Bronchial epithelial cell (primary cell): ENCODE measurements at regions not wholly inside any gene's neighbourhood (a gene's known extent, or its start where the extent isn't known, plus 50 kb on each side); places are given as distances from the start of the nearest gene placed in this dataset.
"Not testable (repeated sequence)": the region's sequence is repeated elsewhere in the genome, so short reads cannot be mapped to it uniquely, and the experiment has no call there.

Experiments used
- DNase-seq: peaks from one replicate; pipeline ENCODE4 v3.0.0-alpha.2; 2010; ENCODE audit warnings: low read depth
- FAIRE-seq: peaks from 2 replicates; lab custom pipeline; 2011; peaks lifted over from hg19 to GRCh38; lab: Jason Lieb, UNC
- H3K27me3 ChIP-seq: 2 replicates; pipeline ENCODE4 v1.5.1; 2011; ENCODE audit warnings: low read length; ENCODE audit not compliant: control insufficient read depth, insufficient read depth
- H3K36me3 ChIP-seq: 2 replicates; pipeline ENCODE4 v1.5.1; 2011; ENCODE audit warnings: low read length; ENCODE audit not compliant: control insufficient read depth, insufficient read depth
- H3K4me3 ChIP-seq: 2 replicates; pipeline ENCODE4 v1.5.1; 2011; ENCODE audit warnings: mild to moderate bottlenecking, low read depth, low read length, control low read depth
- CTCF ChIP-seq: IDR thresholded peaks from 2 replicates; pipeline ENCODE4 v1.5.1; 2011; ENCODE audit warnings: mild to moderate bottlenecking, moderate library complexity, low read length, control low read depth, inconsistent platforms; ENCODE audit not compliant: insufficient read depth, severe bottlenecking

DNA sequence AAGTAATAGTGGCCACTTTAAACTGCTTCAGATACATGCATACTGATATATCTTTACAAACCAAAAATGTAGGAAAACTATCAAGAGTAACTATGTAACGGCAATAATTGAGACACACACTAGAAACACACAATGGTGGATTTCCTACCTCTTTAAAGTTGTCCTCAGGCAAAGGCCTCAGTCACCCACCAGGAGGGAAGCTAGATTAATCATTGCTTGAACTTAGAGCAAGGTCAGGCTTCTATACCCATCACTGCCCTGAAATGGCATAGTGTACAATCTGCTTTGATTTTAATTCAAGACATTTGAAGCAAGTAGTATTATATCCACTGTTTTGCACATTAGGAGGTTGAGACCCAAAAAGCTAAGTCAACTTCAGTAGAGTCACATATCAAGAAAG, 110.9 kb downstream of the AREG start:
- FAIRE-seq (no peak), DNase-seq (no peak)
- TF ChIP-seq CTCF = no peak
- Histone ChIP-seq H3K27me3 (no peaks in the 10 kb centered on the region), H3K4me3 (no peak overlapping the region), H3K36me3 (no peaks in the 10 kb centered on the region)

- Histone ChIP-seq H3K4me3 (no peak overlapping the region), H3K27me3 (no peaks in the 10 kb centered on the region), H3K36me3 (no peaks in the 10 kb centered on the region)
- DNase-seq (no peak), FAIRE-seq (no peak)
- no peak for TF ChIP-seq CTCF
These were observed 114.9 kb downstream of the AREG start for GRCh38 chr4:74559853-74560252.

- no peak for TF ChIP-seq CTCF
- Histone ChIP-seq H3K36me3 (no peaks in the 10 kb centered on the region), H3K4me3 (no peak overlapping the region), H3K27me3 (no peaks in the 10 kb centered on the region)
- FAIRE-seq (no peak), DNase-seq (no peak)
These were observed 123.0 kb downstream of the AREG start for GRCh38 chr4:74567981-74568380.

- TF ChIP-seq CTCF = no peak
- no peaks in the 10 kb centered on the region for H3K36me3 ChIP-seq
- DNase-seq (no peak), FAIRE-seq (no peak)
- H3K27me3 ChIP-seq = no peaks in the 10 kb centered on the region
- H3K4me3 ChIP-seq = no peak overlapping the region
These were observed 125.2 kb downstream of the AREG start for GRCh38 chr4:74570095-74570494.

DNA sequence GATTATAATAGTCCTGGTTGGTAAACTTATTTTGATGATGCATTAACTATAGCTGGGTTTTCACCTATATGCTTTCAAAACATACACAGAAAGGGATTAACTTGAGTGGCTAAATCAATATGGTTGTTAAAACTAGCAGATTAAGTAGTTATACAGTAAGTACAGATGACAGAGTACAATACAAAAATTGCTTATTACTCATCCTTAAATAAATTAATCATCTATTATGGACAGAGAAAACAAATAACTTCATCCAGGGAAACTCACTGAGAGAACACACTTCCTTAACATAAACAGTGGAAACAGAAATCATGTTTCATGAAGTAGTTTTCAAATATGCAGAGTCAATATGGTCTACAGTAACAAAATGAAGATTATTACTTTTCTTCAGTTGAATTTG, 133.4 kb downstream of the AREG start:
- no peaks in the 10 kb centered on the region for H3K36me3 ChIP-seq
- no peak for FAIRE-seq

DNA sequence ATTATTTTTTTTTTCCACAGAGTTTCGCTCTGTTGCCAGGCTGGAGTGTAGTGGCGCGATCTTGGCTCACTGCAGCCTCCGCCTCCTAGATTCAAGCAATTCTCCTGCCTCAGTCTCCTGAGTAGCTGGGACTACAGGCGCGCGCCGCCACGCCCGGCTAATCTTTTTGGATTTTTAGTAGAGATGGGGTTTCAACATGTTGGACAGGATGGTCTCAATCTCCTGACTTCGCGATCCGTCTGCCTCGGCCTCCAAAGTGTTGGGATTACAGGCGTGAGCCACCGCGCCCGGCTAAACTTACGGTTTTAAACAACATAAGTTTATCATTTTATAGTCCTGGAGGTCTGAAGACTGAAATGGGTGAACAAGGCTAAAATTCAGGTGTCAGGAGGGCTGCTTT, 133.9 kb downstream of the AREG start:
- FAIRE-seq, H3K4me3 ChIP-seq, DNase-seq, H3K27me3 ChIP-seq, H3K36me3 ChIP-seq: not testable (repeated sequence)

More for the DNA sequence above, 133.4 kb downstream of the AREG start:
- H3K4me3 ChIP-seq = no peak overlapping the region
- peak; percentile 42 for DNase-seq
- H3K27me3 ChIP-seq = no peaks in the 10 kb centered on the region
- no peak for TF ChIP-seq CTCF
